MCF 10A (cell line): ENCODE measurements at regions not wholly inside any gene's neighbourhood (a gene's known extent, or its start where the extent isn't known, plus 50 kb on each side); places are given as distances from the start of the nearest gene placed in this dataset.
A peak's percentile ranks its signal among the peaks of the same experiment; 100 is the strongest.
"Not testable (repeated sequence)": the region's sequence is repeated elsewhere in the genome, so short reads cannot be mapped to it uniquely, and the experiment has no call there.

ENCODE experiments used
- BruUV-seq: library from RNA; stranded (reverse); fragments of 400-500 nt; replicated peaks from 2 replicates; lab custom pipeline; 2021; lab: Mats Ljungman, UMichigan
- CTCF ChIA-PET: fragments of 300-600 bp; sonication (Branson Sonifier 250); formaldehyde crosslinking; extraction: SDS; loops from one replicate; lab custom pipeline; 2021; ENCODE audit warnings: antibody characterized with exemption, inconsistent platforms; lab: Yijun Ruan, JAX
- POLR2A ChIA-PET: fragments of 300-600, 350-650 bp; sonication (Branson Sonifier 250); formaldehyde crosslinking; extraction: SDS; loops from one replicate; lab custom pipeline; 2020; ENCODE audit warnings: antibody characterized with exemption, inconsistent platforms; lab: Yijun Ruan, JAX
- DNase-seq: peaks from one replicate; pipeline ENCODE4 v3.0.0-alpha.2; 2018; ENCODE audit not compliant: unreplicated experiment
- H3K27ac Mint-ChIP-seq: one replicate; pipeline ENCODE4 v1.8.0; 2022; ENCODE audit warnings: mild to moderate bottlenecking, low read depth, mixed read lengths; ENCODE audit not compliant: unreplicated experiment
- H3K27me3 Mint-ChIP-seq: one replicate; pipeline ENCODE4 v1.8.0; 2022; ENCODE audit warnings: mixed read lengths; ENCODE audit not compliant: insufficient read depth, unreplicated experiment
- H3K36me3 Mint-ChIP-seq: one replicate; pipeline ENCODE4 v1.8.0; 2022; ENCODE audit warnings: mild to moderate bottlenecking, moderate library complexity, mixed read lengths; ENCODE audit not compliant: insufficient read depth, unreplicated experiment
- H3K4me1 Mint-ChIP-seq: one replicate; pipeline ENCODE4 v1.8.0; 2022; ENCODE audit warnings: mixed read lengths; ENCODE audit not compliant: insufficient read depth, unreplicated experiment
- H3K4me3 Mint-ChIP-seq: one replicate; pipeline ENCODE4 v1.8.0; 2022; ENCODE audit warnings: mild to moderate bottlenecking, moderate library complexity, mixed read lengths; ENCODE audit not compliant: unreplicated experiment
- H3K9me3 Mint-ChIP-seq: one replicate; pipeline ENCODE4 v1.8.0; 2022; ENCODE audit warnings: mixed read lengths; ENCODE audit not compliant: unreplicated experiment
- intact Hi-C: fragments of 100-400 bp; cut with micrococcal nuclease; formaldehyde crosslinking; loops from 2 replicates; pipeline ENCODE4 v1.14.1; 2022
- TF ChIP-seq, protein P1 (sequence below): fragments of 200-600 bp; IDR thresholded peaks from one replicate; pipeline ENCODE4 v1.8.0; 2022; ENCODE audit warnings: antibody characterized with exemption, mild to moderate bottlenecking; ENCODE audit not compliant: unreplicated experiment

GRCh38 chr5:124963236-124963919 is 216.9 kb upstream of the ZNF608 start:
- no TSS peak for BruUV-seq
- H3K27me3 Mint-ChIP-seq, result no peaks in the 10 kb centered on the region
- ChIA-PET CTCF (interaction anchor here (0.5 to 0.7 kb wide), 2 partner anchors 158 to 1293 kb away, joined by 3 read pairs; no protein-coding TSS in a partner anchor), POLR2A (interaction anchor here (0.6 to 1.5 kb wide), 15 partner anchors 10 to 1258 kb away, joined by 3 to 7 read pairs (median 3); no protein-coding TSS in a partner anchor)
- peak overlapping the region; percentile 73 for H3K27ac Mint-ChIP-seq
- peak; percentile 99 for DNase-seq
- intact Hi-C loops, result loop anchor here (1.0 kb wide), 1 partner anchor 215 kb away; no protein-coding TSS in a partner anchor
- peak overlapping the region; percentile 12 for H3K4me3 Mint-ChIP-seq
- peaks cover 34% of the 10 kb centered on the region for H3K4me1 Mint-ChIP-seq
- no peaks in the 10 kb centered on the region for H3K36me3 Mint-ChIP-seq
- H3K9me3 Mint-ChIP-seq, result no peaks in the 10 kb centered on the region
- TF ChIP-seq, protein P1, sequence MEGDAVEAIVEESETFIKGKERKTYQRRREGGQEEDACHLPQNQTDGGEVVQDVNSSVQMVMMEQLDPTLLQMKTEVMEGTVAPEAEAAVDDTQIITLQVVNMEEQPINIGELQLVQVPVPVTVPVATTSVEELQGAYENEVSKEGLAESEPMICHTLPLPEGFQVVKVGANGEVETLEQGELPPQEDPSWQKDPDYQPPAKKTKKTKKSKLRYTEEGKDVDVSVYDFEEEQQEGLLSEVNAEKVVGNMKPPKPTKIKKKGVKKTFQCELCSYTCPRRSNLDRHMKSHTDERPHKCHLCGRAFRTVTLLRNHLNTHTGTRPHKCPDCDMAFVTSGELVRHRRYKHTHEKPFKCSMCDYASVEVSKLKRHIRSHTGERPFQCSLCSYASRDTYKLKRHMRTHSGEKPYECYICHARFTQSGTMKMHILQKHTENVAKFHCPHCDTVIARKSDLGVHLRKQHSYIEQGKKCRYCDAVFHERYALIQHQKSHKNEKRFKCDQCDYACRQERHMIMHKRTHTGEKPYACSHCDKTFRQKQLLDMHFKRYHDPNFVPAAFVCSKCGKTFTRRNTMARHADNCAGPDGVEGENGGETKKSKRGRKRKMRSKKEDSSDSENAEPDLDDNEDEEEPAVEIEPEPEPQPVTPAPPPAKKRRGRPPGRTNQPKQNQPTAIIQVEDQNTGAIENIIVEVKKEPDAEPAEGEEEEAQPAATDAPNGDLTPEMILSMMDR, result no peak

GRCh38 chr5:124966741-124967140 is 220.3 kb upstream of the ZNF608 start:
- H3K4me3 Mint-ChIP-seq, DNase-seq, H3K36me3 Mint-ChIP-seq, H3K27ac Mint-ChIP-seq, H3K9me3 Mint-ChIP-seq, CTCF ChIA-PET, POLR2A ChIA-PET, intact Hi-C loops, H3K27me3 Mint-ChIP-seq, BruUV-seq: not testable (repeated sequence)
- H3K4me1 Mint-ChIP-seq, result peaks cover 23% of the 10 kb centered on the region

DNA sequence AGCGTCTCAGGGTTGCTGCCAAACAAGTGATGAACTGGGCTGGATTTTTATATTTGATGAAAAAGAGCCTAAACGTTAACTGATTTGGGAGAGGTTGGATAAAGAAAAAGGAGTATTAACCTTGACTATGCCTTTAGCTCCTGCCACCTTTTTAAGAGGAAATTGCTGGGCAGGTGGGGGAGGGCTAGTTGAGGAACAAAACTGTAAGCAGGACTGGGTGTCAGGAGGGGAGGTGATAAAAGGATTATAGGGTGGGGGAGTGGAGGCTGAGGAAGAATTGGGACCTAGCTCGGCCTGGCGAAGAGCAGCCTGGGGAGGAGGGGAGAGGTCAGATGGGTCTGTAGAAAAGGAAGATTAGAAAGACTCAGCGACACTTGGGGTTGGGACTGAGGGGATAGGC is 223.9 kb upstream of the ZNF608 start:
- H3K27ac Mint-ChIP-seq, result peak overlapping the region; percentile 33
- H3K4me3 Mint-ChIP-seq, H3K36me3 Mint-ChIP-seq, BruUV-seq, intact Hi-C loops, CTCF ChIA-PET, H3K27me3 Mint-ChIP-seq, H3K4me1 Mint-ChIP-seq, DNase-seq, H3K9me3 Mint-ChIP-seq: not testable (repeated sequence)
- POLR2A ChIA-PET, result interaction anchor here (0.7 kb wide), 1 partner anchor 324 kb away, joined by 3 read pairs; no protein-coding TSS in a partner anchor

GRCh38 chr5:124972703-124973102 is 226.3 kb upstream of the ZNF608 start:
- TF ChIP-seq, protein P1, result no peak
- intact Hi-C loops, result no loop called here
- BruUV-seq, result no TSS peak
- Mint-ChIP-seq H3K4me1 (no peaks in the 10 kb centered on the region), H3K27me3 (no peaks in the 10 kb centered on the region), H3K9me3 (no peaks in the 10 kb centered on the region), H3K27ac (no peak overlapping the region), H3K4me3 (no peak overlapping the region), H3K36me3 (no peaks in the 10 kb centered on the region)
- no peak for DNase-seq
- ChIA-PET CTCF (interaction anchor here (1.0 kb wide), 1 partner anchor 36 kb away, joined by 3 read pairs; no protein-coding TSS in a partner anchor), POLR2A (interaction anchor here (0.8 kb wide), 1 partner anchor 48 kb away, joined by 3 read pairs; no protein-coding TSS in a partner anchor)

DNA sequence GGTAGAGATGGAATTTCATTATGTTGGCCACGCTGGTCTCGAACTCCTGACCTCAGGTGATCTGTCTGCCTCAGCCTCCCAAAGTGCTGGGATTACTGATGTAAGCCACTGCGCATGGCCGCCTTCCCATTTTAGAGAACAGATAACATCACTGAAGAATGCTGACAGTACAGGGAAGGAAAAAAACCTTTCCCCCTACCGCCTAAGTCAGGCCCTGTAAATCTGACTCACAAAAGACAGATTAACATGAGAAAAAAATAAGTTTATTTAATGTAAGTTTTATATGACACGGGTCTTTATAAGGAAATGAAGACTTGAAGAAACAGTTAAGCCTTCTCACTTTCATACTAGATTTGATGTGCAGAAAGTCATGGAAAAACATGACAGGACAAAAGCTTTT is 227.2 kb upstream of the ZNF608 start:
- Mint-ChIP-seq H3K4me3 (no peak overlapping the region), H3K27ac (no peak overlapping the region), H3K9me3 (no peaks in the 10 kb centered on the region), H3K36me3 (no peaks in the 10 kb centered on the region), H3K4me1 (peaks cover 1% of the 10 kb centered on the region), H3K27me3 (no peaks in the 10 kb centered on the region)
- ChIA-PET CTCF (interaction anchor here (1.0 kb wide), 1 partner anchor 36 kb away, joined by 3 read pairs; no protein-coding TSS in a partner anchor), POLR2A (interaction anchor here (0.6 to 1.9 kb wide), 2 partner anchors 12 to 164 kb away, joined by 3 to 6 read pairs; no protein-coding TSS in a partner anchor)
- no peak for DNase-seq
- intact Hi-C loops, result no loop called here
- no TSS peak for BruUV-seq
- TF ChIP-seq, protein P1, result no peak
